HL-60 (cell line): ENCODE measurements at regions not wholly inside any gene's neighbourhood (a gene's known extent, or its start where the extent isn't known, plus 50 kb on each side); places are given as distances from the start of the nearest gene placed in this dataset.

Experiments
- DNase-seq, 2 experiments: peaks; one replicate each; pipeline ENCODE4 v3.0.0-alpha.2; 2010 to 2020; ENCODE audit warnings: low read depth in 1 of 2, low spot score in 1 of 2
- H3K27ac ChIP-seq: fragments of 250-450 bp; sonication (Bioruptor Pico); replicated peaks from 2 replicates; pipeline ENCODE4 v1.5.1; 2020; ENCODE audit warnings: mild to moderate bottlenecking, moderate library complexity
- H3K27me3 ChIP-seq: fragments of 250-450 bp; sonication (Bioruptor Pico); 2 replicates; pipeline ENCODE4 v1.5.1; 2021; ENCODE audit warnings: mild to moderate bottlenecking, moderate library complexity; ENCODE audit not compliant: insufficient read depth, poor library complexity, severe bottlenecking
- H3K4me3 ChIP-seq: replicated peaks from 2 replicates; pipeline ENCODE4 v1.5.1; 2011; ENCODE audit warnings: mild to moderate bottlenecking, control low read depth, low read length; ENCODE audit not compliant: insufficient read depth
- CTCF ChIP-seq: IDR thresholded peaks from one replicate; pipeline ENCODE4 v1.5.1; 2011; ENCODE audit warnings: low read length, control low read depth, inconsistent platforms; ENCODE audit not compliant: insufficient read depth
- GABPA ChIP-seq: IDR thresholded peaks from 2 replicates; pipeline ENCODE4 v1.6.1; 2012; ENCODE audit warnings: low read depth
- POLR2AphosphoS5 ChIP-seq: IDR thresholded peaks from 2 replicates; pipeline ENCODE4 v1.6.1; 2012; ENCODE audit warnings: low read depth
- REST ChIP-seq: IDR thresholded peaks from 2 replicates; pipeline ENCODE4 v1.6.1; 2012; ENCODE audit warnings: low read depth; ENCODE audit not compliant: insufficient replicate concordance
- SPI1 ChIP-seq: IDR thresholded peaks from 2 replicates; pipeline ENCODE4 v1.6.1; 2012; ENCODE audit warnings: low read depth, mild to moderate bottlenecking, borderline replicate concordance

GRCh38 chr3:145015253-145015652 is 1043.6 kb downstream of the DIPK2A start:
- Histone ChIP-seq H3K4me3 (no peak overlapping the region), H3K27ac (no peak overlapping the region), H3K27me3 (no peaks in the 10 kb centered on the region)
- TF ChIP-seq GABPA (no peak), REST (no peak), SPI1 (no peak), POLR2AphosphoS5 (no peak), CTCF (no peak)
- DNase-seq = no peak

DNA sequence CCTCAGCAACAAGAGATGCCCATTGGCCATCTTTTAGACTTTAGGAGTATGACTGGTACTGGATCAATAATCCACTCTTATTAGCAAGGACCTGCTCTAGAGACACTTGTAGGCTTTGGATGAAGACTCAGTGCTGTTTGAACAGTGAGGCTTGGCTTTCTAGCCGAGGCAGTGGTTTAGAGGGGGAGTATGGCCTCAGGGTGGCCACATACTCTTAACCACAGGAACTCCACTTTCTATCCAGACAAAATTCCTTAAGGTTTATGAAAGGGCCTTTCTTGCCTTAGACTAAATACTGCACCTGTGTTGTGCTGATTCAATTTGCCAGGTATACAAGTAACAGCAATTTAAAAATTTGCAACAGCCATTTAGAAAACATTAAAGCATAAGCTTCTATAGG is 1046.3 kb downstream of the DIPK2A start:
- TF ChIP-seq POLR2AphosphoS5 (no peak), SPI1 (no peak), CTCF (no peak), REST (no peak), GABPA (no peak)
- DNase-seq = no peak

DNA sequence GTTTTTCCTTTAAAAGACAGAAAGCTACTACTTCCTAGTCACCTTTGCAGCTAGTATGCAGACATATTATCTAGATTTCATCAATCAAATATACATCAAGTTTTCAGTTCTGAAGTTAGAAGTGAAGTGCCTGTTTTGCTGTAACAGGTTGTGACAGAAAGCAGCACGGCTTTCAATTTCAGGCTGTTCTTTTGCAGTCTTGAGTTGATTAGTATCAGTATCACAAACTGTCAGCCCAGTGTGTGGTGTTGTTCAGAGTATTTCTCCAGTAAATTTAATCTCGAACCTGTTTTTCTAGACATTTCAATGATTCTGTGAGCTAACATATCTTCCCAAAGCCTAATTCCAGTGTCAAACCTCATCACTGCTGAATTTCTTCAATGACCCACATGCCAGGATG is 1050.8 kb downstream of the DIPK2A start:
- H3K4me3 ChIP-seq = no peak overlapping the region
- H3K27me3 ChIP-seq = no peaks in the 10 kb centered on the region
- DNase-seq = no peak
- H3K27ac ChIP-seq = no peak overlapping the region
- TF ChIP-seq SPI1 (no peak), GABPA (no peak), POLR2AphosphoS5 (no peak), REST (no peak), CTCF (no peak)

More for the DNA sequence above, 1046.3 kb downstream of the DIPK2A start:
- Histone ChIP-seq H3K27ac (no peak overlapping the region), H3K4me3 (no peak overlapping the region), H3K27me3 (no peaks in the 10 kb centered on the region)
